ENCODE measurements at regions not wholly inside any gene's neighbourhood (a gene's known extent, or its start where the extent isn't known, plus 50 kb on each side); places are given as distances from the start of the nearest gene placed in this dataset.

- TF ChIP-seq, protein P1, sequence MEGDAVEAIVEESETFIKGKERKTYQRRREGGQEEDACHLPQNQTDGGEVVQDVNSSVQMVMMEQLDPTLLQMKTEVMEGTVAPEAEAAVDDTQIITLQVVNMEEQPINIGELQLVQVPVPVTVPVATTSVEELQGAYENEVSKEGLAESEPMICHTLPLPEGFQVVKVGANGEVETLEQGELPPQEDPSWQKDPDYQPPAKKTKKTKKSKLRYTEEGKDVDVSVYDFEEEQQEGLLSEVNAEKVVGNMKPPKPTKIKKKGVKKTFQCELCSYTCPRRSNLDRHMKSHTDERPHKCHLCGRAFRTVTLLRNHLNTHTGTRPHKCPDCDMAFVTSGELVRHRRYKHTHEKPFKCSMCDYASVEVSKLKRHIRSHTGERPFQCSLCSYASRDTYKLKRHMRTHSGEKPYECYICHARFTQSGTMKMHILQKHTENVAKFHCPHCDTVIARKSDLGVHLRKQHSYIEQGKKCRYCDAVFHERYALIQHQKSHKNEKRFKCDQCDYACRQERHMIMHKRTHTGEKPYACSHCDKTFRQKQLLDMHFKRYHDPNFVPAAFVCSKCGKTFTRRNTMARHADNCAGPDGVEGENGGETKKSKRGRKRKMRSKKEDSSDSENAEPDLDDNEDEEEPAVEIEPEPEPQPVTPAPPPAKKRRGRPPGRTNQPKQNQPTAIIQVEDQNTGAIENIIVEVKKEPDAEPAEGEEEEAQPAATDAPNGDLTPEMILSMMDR (conservative IDR thresholded peaks at IDR 0.05), result no peak
- no peak for TF ChIP-seq ZFX (IDR thresholded peaks at IDR 0.05)
Measured at GRCh38 chr7:79615871-79616640, 162.6 kb upstream of the MAGI2 start.

Data from C4-2B (cell line).